ENCODE measurements at regions not wholly inside any gene's neighbourhood (a gene's known extent, or its start where the extent isn't known, plus 50 kb on each side); places are given as distances from the start of the nearest gene placed in this dataset.
"Not testable (repeated sequence)": the region's sequence is repeated elsewhere in the genome, so short reads cannot be mapped to it uniquely, and the experiment has no call there.

- no peak for DNase-seq (ENCODE audit: low spot score)
These were observed 140.4 kb downstream of the MTHFS start for GRCh38 chr15:79756365-79756764.

GRCh38 chr15:79765081-79765480 lies 131.7 kb downstream of the MTHFS start:
- no peak for DNase-seq (ENCODE audit: low spot score)

DNA sequence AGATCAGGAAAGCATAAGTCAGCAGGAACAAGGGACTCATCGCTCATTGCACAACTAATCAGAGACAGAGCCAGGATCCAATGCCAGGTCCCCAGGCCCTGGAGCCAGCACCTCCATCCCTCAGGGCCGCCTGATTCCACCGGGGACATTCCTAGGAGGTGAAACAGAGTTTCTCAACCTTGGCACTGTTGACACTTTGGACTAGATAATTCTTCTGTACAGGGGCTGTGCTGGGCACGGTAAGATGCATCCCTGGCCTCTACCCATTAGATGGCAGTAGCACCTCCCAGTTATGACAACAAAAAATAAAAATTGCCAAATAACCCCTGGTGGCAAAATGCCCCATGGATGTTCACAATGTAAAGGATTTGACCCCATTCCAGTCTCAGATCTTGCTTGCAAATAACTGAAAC lies 127.7 kb downstream of the MTHFS start:
- no peak for DNase-seq (ENCODE audit: low spot score)

GRCh38 chr15:79769933-79770759 lies 126.7 kb downstream of the MTHFS start:
- DNase-seq (ENCODE audit: low spot score): no peak

GRCh38 chr15:79773128-79773527 lies 123.7 kb downstream of the MTHFS start:
- no peak for DNase-seq (ENCODE audit: low spot score)

DNA sequence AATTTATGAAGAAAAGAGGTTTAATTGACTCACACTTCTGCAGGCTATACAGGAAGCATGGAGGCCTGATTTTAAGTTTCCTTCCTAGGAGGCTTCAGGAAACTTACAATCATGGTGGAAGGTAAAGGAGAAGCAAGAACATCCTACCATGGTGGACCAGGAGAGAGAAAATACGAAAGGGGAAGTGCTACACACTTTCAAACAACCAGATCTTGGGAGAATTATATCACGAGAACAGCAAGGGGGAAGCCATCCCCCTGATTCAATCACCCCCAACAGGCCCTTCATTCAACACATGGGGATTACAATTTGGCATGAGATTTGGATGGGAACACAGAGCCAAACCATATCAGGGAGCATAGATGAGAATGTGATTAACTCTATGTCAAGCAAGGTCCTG lies 121.0 kb downstream of the MTHFS start:
- no peak for DNase-seq (ENCODE audit: low spot score)

GRCh38 chr15:79777916-79778315 lies 118.9 kb downstream of the MTHFS start:
- no peak for DNase-seq (ENCODE audit: low spot score)

GRCh38 chr15:79778378-79778990 lies 118.3 kb downstream of the MTHFS start:
- no peak for DNase-seq (ENCODE audit: low spot score)

GRCh38 chr15:79779746-79780145 lies 117.1 kb downstream of the MTHFS start:
- no peak for DNase-seq (ENCODE audit: low spot score)

GRCh38 chr15:79782307-79782706 lies 114.5 kb downstream of the MTHFS start:
- not testable (repeated sequence) for DNase-seq (ENCODE audit: low spot score)

Data from hepatic stellate cell (primary cell).